HG03520 (cell line): ENCODE measurements at regions not wholly inside any gene's neighbourhood (a gene's known extent, or its start where the extent isn't known, plus 50 kb on each side); places are given as distances from the start of the nearest gene placed in this dataset.

Experiments
- ATAC-seq: cut with Tn5 transposase; IDR thresholded peaks from one replicate; pipeline ENCODE4 v1.9.1; 2021; ENCODE audit warnings: mild to moderate bottlenecking, moderate library complexity; ENCODE audit not compliant: unreplicated experiment

DNA sequence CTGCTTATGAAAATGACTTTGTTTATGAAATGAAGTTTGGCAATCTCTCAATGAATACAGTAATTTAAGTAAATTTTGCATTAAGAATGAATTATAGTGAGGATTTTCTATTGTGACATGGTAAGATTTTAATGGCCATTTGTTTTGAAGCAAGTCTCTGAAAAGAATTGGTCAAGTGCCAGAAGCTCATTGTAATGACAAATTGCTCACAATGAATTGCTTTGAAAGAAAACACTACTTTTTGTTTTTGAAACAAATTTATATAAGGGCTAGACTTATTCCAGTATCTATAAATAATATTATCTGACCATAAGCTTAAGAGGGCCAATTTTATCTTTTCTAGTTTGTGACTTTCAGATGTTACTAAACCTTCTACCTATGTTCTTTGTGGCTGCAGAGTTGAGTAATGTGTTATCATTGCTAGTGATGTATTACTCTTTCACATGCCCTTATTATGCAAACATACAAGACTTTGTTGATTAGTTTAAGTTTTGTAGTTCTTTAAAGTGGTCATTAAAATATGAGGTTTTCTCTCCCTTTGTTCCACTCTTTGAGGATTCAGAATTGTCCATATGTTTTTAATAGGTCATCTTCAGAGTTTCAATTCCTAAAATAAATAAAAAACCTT, 93.0 kb upstream of the ZNF608 start:
- ATAC-seq, result no peak

DNA sequence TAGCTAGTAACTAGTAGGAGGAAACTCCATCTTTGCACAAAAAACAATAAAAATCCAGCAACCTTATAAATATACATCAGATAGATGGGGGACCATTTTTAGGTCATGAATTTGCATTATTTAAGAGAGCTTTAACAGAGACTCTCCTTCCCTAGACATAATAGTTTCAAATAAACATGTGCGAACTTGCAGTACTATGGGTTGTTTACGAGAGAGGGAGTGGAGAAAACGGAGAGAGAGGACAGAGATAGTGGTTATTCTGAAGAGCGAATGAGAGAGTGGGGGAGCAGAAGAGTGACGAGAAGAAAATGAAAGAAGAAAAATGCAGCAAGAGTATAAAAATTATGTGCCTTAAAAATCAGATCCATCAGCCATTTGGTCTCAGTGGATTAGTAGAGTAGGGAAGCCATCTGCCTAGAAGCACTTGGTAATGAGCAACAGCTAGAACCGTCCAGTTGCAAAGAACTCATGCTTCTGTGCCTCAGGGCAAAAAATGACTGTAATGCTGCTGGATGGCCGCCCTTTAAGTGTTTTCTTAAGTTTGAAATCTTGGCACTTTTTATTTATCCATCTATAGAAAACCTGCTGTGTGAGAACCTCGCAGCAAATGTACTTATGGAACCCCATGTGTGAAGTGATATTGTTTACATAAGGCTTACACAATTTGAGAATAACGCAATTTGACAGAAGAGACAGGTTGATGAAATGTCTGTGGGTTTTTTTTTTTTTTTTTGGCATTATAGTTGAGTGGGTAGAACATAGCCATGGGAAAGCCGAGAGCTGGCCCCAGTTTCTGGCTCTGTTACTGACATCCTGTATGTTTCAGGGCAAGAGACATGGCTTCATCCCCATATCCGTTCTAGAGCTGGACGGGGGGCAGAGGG, 95.6 kb upstream of the ZNF608 start:
- no peak for ATAC-seq

DNA sequence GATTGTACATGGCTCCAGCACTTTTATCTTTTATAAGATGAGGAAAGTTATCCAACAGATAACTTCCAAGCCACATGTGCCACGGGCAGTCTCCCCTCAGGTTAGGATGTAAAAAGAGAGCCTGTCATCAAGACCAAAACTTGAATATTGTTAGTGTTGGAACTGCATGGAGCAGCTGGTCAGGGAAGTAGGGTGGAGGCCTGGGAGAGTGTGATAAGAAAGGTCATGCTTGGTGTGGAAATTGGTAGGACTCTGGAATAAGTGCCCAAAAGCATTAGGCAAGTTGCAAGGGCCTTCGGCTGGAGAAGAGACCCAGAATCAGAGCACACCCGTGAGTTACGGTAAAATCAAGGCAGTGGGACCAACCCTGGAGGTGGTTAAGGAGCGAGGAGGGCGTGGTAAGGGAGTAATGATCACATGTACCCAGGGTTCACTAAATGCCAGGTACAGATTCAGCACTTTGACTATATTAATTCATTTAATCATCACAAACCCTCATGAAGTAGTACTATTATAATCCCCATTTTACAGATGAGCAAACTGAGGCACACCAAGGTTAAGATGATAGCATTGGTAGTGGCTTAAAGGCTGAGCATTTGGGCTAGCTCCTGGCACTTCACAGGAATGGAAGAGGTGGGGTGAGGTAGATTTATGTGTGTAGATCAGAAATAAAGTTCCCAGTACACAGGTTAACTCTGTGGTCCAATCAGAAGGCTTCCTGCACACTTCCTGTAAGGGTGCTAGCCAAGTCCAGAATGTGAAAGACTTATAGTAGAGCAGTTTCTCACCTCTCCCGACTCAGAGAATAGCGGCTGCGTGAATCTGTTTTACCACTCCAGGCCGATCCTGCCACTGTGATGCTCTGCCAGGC, 96.5 kb upstream of the ZNF608 start:
- ATAC-seq, result no peak

DNA sequence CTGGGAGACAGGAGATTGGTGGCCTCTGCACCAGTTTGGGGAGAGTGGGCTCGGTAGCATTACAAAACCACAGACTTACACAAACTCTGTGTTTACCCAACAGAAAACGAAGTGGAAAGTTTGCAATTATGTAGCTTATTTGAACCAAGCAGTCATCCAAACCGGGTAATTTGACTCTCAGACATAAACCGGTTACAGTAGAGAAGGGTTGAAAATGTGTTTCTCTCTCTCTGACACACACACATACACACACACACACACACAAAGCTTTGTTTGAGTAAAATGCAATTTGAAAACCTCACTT, 97.1 kb upstream of the ZNF608 start:
- no peak for ATAC-seq

DNA sequence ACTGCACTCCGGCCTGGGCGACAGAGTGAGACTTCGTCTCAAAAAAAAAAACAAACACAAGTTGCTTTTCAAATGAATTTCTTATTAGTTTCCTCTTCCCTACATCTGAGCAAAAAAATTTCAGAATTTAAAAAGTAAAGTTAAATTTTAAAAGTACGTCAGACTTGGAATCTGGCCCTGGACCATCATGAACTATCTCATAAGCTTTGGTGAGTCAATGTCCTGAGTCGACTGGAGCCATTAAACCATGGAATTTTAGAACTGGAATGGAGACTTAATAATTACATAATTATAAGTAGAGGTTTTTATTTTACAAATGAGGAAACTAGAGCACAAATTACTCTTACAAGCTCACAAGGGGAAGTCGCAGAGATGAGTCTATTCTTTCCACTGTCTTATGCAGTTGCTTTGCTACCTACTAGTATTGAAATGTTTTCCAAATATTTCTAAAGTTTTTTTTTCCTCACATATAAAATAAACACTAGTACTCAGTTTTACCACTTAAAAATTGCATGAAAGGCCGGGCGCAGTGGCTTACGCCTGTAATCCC, 98.0 kb upstream of the ZNF608 start:
- ATAC-seq, result no peak

DNA sequence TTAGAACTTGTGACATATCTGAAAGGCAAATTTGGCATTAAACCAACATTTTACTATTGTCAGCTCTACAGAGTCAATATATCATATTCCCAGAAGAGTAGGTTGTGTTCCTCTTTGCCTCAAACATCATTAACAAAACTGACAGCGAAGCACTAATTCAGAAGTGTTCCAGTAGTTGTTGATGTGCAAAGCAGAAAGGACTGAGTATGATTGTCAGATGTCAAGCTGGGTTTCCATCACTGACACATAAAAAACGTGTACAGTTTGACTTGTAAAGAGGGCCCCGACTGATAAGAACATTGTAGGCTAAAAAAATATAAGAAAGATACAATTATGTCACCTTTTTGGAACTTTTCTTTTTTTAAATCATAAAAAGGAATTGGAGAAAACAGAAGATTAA, 101.5 kb upstream of the ZNF608 start:
- no peak for ATAC-seq

DNA sequence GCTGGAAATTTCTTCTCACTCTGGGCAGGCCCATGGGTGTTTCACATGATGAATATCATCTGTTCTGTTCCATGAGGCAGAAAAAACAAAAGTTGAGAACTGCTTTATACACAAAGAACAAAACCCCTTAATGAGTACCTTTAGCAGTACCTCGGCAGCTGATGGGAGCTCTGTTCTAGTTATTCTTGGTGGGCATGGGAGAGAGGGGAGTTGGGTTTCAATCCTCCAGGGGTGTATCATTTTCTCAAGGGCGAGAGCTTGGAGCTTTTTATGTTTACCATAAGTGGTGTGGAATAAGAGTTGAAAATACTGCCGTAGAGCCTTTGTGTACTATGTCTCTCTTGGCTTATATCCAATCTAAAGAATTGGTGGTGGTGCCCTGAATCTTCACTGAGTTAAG, 103.3 kb upstream of the ZNF608 start:
- no peak for ATAC-seq

DNA sequence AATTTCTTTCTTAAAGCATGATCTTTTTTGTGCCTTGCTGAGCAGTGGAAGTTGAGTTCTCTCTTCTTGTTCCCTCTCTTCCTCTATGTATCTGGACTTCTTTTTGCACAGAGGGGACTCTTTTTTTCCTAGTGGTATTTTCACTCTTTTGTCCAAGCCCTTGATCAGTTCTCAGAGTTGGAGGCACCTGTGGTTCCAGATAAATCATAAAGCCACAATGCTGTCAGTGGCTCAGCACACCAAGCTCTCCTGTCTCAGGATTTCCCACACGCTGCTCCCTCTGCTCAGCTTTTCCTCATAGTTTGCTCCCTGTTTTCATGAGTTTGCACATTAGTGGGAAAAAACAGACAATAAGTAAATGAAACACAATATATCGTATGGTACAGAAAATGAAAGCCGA, 110.3 kb upstream of the ZNF608 start:
- no peak for ATAC-seq

DNA sequence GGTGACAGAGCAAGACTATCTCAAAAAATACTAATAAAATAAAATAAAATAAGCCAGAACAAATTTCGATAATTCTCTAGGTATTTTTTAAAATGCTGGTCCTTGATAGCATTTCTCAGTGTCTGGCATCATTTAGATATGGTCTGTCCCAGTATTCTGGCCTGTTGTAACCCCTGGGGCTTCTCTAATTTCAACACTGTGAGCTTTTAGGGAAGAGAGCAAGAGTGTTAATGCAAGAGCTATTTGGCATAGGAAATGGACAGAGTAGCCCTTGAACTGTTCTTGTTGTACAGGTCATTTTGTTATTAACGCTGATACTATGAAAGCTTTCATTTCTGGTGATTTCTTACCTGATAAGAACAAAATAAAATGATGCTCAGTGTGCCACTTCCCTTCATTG, 112.2 kb upstream of the ZNF608 start:
- no peak for ATAC-seq

DNA sequence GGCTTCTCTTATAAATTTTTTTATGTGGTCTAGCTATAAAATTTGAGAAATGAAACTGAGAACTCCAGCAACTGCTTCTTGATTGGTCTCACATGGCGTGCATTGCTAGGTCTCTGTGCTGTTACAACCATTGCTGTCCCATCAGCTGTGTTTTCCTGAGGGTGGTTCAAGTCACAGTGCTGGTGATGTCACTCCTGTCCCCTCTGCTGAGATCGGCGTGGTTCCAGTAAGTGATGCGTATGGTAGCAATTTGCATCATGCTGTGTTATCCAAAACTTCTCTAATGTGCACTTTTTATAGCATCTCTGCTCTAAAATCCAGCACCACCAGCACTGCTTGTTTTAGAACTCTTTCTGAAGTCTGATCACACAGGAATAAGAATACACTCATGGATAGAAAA, 112.6 kb upstream of the ZNF608 start:
- ATAC-seq, result no peak

DNA sequence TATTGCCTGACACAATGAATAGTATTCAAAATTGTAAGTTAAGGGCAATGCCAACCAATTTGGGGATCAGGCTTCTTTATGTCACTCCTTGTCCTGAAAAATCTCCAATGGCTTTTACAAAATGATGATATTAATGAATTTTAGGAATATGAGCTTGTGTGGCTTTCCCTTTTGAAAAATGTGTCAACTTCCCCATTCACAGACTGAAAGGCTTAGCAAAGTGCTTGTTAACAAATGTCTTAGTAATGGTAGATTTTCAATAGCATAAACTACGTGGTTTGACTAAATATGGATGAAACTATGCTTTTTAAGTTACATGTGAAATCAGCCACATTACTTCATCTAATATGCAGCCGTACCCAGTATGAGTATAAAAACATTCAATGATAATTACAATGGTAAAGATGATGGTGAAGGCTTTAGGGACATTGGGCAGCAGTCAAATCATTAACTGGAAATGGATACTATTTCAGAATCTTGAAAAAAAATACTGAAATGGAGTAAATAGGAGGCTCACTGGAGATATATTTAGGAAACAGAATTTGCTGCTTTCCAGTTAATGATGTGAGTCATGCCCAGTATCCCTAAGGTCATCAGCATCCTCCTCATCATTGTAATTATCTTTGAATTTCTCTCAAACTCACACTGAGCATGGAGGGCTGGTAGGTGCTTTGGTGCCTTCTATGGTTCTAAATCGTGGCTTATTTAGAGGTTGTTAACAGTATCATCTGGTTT, 113.3 kb upstream of the ZNF608 start:
- no peak for ATAC-seq

DNA sequence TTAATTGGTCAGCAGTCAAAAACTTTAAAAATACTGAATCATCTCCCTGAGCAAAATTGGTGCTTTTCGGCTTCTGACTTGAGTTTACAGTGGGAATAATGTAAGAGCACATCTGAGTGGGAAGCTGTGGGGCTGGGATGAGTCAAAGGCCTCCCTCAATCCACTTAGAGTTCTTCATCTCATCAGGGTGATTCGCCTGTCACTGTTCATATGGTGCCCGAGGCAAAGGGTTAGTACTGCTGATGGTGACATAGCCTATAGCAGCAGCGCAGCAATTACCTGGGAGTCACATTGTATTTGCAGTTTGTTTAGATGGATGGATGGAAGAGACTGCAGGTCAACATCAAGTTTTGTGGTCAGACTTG, 113.8 kb upstream of the ZNF608 start:
- ATAC-seq, result no peak

DNA sequence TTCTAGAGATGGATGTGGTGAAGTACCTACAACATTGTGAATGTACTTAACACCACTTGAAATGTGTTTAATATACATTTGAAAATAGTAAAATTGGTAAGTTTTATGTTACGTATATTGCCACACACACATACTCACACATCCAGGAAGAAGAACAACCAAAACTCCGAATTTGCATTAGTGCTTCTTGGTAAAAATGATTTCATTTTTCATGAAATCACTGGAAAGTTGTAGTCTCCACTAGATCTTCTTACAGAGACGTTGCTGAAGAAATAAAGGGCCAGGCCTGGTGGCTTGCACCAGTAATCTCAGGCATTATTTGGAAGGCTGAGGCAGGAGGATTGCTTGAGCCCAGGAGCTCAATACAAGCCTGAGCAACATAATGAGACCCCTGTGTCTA, 118.6 kb upstream of the ZNF608 start:
- ATAC-seq, result no peak

DNA sequence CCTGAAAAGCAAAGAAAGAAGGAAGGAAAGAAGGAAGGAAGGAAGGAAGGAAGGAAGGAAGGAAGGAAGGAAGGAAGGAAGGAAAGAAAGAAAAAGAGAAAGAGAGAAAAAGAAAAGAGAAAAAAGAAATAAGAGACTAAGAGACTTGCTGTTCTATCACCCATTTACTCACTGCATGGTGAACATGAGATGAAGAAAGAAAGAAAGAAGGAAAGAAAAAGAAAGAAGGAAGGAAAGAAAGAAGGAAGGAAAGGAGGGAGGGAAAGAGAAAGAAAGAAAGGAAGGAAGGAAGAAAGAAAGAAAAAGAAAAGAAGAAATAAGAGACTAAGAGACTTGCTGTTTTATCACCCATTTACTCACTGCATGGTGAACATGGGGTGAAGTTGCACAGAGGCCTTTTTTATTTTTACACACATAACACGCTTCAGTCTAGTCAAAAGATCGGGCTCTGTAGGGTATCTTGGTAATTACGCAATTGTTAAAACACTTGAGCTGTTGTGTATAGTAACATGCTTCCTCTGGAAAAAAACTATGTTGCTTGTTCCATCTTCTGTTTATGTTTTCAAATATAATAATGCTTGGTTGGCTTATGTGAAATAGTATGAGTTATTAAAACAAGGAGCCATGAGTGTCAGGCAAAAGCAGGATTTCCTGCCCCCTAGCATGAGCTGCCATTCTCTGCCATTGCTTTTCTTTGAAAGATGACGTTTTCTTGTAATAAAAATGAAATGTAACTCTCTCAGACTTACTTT, 119.3 kb upstream of the ZNF608 start:
- ATAC-seq, result no peak

DNA sequence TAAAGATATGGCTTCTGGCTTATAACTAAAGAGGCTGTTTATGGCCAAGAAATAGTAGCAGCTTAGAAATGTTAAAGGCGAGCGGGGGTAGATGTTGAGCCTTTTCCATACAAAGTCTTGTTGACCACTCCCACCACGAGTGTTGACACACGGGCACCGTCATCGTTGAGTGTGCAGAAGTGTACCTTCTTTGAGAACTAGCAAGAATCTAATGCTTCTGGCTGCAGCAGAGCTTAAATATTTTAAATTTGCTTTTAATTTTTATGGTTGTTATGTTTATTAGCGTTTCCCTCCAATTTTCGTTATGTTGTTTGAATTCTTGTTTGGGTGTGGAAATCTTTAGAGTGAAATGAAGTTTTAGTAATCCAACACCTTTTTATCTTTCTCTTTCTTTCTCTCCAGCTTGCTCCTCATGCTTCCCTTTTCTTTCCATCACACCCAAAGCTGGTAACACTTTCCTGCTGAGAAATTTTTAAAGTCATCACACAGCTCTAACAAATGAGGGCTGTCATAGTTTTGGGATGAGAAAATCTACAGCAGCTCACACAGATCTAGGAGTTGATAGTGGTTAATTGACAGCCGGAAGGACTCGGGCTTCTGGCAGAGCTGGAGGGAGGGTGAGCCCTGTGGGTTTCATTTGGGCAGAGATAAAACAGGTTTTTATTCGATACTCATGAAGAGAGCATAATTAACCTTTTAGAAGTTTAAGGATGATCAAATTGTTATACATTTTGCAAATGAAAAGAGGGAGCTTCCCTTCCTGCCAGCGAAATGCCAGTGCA, 120.1 kb upstream of the ZNF608 start:
- no peak for ATAC-seq

DNA sequence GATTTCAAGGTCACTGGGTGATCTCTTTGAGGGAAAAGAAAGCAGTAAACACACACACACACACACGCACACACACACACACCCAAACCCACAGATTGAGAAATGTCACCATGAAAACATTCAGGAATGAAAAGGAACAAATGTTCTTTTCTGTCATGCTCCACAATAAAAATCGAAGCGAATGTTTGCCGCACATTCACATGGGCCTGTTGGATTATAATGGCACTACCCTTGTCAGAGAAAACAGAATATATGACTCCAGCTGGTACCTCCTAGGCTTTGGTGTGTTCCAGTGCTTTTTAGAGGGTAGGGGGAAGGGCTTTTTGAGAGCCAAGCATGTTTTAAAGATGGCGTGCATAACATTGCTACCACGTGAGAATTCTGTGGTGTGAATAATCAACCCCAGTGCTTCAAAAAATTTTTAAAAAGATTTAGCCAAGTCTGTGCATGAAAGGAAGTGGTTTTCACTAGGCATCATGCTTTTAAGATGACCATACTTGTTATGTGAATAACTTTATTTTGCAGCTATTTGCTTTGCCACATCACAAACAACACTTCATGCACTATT, 120.8 kb upstream of the ZNF608 start:
- no peak for ATAC-seq

DNA sequence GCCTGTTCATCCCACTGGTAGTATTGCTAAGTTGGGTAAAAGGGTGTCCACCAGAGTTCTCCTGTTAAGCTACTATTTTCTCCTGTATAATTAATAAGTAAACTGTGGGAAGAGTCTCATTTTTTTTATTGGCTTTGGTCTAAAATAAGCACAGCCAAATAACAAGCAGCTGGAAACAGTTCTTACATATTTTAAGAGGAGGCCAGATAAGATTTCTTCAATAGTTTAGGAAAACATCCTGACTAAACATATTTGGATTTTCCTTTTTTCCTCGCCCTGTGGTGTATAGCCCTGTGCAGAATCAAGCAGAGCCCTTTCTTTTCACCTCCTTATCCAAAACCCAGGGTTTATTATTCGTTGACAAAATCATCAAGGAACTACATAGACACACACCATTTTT, 122.2 kb upstream of the ZNF608 start:
- ATAC-seq, result no peak

DNA sequence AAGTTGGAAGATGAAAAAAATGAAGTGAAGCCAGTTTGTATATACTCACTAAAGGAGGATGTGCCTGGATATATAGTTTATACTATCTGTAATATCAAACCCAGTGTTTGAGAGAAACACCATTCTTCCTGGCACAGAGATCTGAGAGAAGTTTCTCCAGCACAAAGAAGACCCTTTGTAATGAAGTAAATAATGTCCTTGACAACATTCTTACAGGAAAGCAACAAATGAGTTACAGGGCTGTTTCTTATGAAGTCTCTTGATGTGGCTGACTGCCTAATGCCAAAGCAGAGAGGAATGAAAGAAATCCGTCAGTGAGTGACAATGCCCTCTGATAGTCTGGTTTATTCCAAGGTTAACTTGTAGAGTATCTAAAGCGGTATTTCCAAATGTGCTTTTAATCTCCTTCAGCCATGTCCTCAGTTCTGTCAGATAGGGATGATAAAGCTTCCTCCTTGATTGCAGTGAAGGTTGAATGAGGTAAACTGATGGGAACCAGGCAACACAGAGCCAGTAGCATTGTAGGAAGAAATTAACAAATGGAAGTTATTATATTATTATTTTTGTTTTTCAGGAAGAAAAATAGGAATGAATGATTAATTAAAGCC, 123.1 kb upstream of the ZNF608 start:
- no peak for ATAC-seq

DNA sequence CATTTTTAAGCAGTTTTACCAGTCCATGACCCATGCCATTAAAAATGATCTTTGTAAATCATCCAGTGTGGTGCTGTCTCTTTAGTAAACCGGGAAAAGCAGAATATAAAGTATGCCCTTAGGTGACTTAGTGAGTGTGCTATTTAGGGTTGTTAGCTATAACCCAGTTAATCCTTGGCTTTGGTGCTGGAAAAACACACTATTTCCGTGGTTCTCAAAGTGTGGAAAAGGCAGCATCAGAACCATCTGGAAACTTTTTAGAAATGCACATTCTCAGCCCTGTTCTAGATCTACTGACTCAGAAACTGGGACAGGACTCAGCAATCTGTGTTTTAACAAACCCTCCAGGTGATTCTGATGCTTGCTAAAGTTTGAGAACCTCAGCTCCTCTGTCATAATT, 123.6 kb upstream of the ZNF608 start:
- ATAC-seq, result no peak
